Fibroblast of peridontal ligament (primary cell): ENCODE measurements at regions not wholly inside any gene's neighbourhood (a gene's known extent, or its start where the extent isn't known, plus 50 kb on each side); places are given as distances from the start of the nearest gene placed in this dataset.

ENCODE experiments used
- DNase-seq: peaks from one replicate; pipeline ENCODE4 v3.0.0-alpha.2; 2010; ENCODE audit errors: extremely low read depth

DNA sequence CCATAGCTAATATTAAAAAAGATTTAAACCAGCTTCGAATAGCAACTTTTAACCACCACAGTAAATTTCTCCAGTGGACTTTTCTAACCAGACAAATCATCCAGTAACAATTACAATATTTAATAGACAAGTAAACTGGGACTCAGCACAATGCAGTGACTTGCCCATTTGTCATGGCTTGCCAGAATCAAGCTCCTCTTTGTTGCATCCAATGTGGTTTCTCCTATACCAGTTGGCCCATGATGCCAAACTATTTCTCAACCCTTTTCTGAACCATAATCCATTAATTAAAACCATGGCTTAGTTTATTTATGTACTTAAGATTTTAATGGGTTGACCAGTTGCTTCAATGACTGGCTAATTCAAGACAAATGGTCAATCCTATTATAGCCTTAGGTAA lies 64.4 kb downstream of the DIO2 start:
- DNase-seq = no peak

DNA sequence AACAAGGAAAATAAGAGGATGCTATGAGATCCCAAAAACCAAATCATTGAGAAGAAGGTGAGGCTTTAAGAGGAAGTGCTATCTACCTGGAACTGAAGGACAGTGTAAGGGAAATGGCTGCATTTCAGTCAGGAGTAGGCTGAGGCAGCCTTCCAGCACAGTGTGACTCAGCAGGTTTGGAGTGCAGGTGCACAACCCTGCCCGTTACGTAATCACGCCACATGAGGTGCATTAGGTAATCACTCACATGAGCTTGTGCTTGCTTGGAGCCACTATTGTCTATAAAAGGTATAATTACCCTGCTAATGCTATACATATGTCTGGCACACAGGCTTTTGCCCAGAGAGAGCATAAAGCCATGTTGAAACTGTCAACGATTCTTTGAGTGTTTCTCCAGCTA lies 74.9 kb downstream of the DIO2 start:
- no peak for DNase-seq

DNA sequence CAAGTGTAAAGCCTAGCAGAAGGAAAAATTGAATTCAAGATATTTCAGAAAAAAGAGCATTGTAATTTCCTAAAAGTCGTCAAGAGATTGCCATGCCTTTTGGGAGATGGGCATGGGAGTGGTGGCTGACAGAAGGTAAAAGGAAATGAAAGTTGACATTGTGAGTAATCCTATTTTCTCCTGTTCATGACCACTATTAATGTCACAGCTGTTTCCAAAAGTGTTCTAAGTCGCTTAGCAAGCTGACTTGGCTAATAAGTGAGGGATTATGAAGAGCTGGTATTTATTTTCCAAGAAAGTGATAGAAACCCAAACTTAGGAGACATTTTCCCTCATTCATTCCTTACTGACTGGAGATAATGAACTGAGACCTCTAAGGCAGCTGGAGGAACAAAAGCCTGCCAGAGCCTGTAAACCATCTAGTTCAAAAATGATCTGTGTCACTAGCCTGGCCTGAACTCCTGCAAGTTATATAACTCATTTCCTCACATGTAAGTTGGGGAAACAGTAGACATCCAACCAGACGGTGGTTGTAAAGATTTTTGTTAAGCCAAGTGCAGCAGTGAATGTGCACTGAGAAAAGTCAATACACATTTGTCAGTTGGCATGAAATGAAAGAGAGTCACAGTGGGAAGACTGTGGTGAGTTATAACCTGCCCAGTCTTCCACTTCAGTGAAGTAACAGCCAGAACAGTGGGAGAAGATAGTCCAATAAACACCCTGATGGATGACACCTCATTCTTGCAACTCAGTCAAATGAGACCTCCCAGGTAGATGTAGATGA lies 75.8 kb downstream of the DIO2 start:
- no peak for DNase-seq

DNA sequence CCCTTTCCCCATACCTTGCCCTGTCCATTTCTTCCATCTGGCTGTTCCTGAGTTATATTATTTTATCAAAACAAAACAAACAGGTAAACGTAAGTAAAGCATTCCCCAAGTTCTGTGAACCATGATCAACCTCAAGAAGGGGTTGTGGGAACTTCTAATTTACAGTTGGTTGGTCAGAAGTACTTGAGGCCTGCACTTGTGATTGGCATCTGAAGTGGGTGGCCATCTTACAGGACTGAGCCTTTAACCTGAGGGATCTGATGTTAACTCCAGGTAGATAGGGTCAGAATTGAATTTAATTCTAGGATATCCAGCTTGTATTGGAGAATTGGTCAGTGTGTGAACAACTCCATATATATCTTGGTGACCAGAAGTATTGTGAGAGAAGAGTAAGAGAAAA lies 77.0 kb downstream of the DIO2 start:
- DNase-seq = no peak

DNA sequence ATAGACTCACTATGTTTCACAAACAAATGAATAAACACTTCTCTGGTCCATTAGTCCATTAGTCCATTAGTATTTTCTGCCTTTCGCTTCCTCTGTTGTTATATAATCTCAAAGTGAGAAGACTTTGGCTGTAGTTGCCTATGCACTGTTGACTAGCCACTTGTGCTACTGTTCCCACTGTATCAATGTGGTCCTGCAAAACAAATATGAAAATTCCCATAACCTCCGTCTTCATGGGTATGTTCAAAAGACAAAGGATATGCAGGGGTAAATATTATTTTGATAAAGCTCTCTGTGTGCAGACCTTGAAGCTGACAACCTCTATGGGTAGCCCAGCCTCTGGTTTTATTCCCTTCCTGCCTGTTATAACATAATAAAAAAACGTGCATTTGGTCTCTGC lies 77.8 kb downstream of the DIO2 start:
- DNase-seq = no peak

DNA sequence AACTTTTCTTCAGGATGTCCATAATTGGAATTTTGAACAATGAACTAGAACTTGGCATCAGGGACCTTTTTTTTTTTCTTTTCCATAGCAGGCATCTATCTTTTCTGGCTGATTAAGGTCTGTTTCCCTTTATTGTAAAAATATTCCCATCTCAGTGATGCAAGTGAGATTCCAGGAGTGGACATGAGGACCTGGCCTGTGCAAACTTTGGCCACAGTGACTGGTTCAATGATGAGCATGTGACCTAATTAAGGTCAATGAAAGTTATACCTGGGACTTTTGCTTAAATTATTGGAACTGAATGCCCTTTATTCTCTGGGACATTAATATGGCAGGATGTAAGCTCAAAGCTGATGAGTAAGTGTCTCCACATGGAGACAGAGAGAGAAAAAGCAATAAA lies 83.8 kb downstream of the DIO2 start:
- no peak for DNase-seq

DNA sequence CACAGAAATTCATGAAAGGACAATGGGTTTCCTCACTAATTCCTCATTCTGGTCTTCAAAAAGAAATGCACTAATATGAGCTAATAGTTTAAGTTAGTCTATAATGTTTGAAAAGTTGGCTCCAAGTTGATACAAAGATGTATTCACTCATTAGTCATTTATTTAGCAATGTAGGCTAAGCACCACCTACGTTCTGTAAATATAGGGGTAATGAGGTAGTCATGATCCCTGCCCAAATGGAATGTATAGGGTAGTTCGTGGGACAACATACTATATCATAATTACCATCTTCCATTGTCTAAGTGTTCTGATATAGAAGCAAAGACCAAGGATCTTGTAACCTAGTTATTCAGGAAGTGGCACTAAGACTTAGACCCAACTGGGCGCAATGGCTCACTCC lies 86.5 kb downstream of the DIO2 start:
- no peak for DNase-seq

DNA sequence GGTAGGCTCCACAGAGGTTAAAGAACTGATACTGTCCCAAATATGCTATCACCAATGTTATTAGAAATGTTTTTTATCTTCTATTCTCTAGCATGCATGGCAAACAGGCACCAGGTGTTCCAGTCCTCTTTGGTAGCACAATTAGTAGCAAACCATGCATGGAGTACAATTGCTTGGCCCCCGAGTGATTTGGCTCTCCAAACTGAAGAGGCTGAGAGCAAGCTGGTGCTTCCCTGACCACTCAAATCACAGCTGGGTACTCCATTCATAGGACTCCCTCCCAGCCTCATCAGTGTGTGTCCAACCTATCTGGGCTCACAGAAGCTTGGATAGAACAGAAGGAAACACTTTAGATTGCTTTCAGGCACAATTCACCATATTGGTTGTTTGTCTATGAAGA lies 93.4 kb downstream of the DIO2 start:
- no peak for DNase-seq

DNA sequence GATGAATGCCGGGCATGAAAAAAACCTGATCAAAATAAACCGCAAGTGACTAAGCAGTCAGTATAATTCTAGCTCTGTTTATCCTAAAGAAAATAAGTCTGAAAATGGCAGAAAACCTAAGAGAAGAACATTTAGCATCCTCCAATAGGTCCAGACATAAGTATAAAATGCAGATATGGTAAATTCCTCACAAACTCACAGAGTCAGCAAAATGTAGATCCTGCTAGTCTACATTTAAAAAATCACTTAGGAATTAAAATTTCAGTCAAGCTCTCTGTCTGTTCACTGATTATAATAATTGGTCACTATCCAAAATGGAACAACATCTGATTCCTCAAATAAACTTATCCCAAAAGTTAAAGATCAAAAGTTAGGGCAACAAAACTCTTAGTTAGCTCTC lies 95.1 kb downstream of the DIO2 start:
- DNase-seq = no peak

DNA sequence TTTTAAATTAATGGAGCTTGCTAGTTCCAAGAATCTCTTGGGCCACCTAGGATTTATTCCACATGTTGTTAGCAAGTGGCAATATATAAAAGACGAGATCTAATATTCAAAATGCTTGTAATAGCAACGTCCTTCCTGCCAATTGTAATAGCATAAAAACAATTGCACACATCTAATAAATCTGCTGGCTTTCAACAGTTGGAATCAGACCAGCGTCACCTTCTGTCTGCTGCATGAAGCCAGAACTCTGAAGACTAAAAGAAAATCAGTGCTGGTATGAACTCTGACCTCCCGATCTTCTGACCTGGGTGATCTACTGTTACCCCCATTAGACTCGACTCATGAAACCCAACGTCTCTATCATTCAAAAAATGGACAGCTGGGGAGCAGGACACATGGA lies 100.6 kb downstream of the DIO2 start:
- no peak for DNase-seq

DNA sequence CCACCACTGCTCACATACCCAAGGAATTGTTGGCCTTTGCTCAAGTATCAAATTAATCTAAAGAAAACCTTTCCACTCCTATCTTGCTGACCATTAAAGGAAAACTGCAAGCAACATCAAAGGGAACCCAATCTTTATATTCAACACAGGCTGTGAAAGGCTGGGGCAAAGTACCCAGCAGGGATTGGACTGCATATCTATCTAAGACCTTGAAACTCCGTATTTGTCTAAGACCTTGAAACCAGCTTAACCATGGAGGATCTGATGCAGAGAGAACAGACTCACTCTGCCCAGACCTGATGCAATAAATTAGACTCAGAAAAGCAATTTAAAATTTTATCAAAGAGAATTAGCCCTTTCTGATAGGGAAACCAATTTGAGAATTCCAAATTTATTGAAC lies 102.2 kb downstream of the DIO2 start:
- no peak for DNase-seq

DNA sequence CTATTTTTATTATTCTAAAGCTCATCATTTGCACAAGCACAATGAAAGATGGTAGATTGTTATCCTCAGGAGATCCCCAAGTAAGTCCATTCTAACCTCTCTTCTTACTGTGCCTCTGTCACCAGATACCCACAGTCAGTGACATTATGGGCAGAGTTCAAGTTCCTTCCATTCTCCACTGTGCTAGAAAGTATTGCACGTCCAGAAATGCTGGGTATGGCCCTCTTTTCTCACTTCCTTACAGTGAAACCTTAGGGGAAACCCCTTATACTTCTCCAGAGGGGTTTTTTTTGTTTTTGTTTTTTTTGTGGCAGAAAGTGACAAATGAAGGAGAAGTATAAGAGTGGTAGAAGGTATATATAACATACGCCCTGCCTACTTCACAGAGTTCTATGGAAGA lies 102.9 kb downstream of the DIO2 start:
- DNase-seq = no peak

DNA sequence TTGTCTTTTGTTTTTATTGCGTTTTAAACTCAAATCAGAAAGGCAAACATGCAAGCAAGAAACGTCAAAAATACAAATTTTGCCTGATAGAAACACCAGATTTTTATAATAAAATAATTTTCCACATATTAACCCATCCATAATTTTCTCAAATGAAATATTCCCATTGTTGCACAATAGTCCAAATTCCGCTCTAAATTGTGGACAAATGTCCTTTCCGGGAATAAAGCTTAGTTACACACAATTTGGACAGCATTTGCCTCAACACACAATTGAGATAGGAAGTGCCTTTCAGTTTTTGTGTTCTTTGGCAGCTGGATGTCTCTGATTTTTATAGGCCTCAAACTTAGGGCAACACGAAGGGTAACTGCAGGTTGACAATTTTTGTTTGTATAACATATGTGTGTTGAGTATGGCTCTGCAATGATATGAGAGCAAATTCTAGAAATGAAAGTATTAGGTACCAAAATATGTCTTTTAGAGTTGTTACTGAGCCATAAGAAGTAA lies 105.8 kb downstream of the DIO2 start:
- DNase-seq = no peak

DNA sequence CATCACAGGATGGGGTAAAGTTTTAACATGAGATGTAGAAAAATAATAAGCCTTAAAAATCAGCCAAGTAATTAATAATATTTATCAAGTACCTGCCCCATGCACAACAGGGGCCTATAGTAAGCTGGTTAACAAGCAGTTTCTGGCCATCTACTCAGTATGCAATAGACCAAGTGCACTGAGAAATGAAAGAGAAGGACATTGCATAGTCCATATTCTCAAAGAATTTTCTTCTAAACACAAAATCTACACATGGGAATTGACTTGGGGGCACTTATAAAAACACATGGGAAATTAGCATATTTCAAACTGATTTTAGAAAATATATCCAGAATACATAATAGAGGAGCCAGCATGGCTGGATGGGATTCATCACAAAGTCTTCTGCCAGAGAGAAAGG lies 109.5 kb downstream of the DIO2 start:
- DNase-seq = no peak

DNA sequence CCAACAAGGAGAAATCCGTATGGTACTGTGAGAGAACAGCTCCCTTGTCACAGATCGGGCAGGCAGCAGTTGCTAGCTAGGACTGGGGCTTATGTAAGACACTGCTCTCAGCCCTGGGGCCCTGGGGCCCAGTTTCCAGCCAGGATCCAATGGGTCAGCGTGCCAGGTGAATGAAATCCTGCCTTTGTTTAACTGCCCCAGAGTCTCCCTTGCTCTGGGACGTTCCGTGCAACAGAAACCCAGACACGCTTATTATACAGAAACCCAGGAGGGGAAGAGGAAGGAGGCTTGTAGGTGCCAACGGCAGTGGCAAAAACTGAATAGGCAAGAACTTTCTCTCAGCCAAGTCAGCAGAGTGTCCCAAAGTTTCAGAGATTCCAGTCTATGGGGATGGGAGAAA lies 110.6 kb downstream of the DIO2 start:
- DNase-seq = no peak

DNA sequence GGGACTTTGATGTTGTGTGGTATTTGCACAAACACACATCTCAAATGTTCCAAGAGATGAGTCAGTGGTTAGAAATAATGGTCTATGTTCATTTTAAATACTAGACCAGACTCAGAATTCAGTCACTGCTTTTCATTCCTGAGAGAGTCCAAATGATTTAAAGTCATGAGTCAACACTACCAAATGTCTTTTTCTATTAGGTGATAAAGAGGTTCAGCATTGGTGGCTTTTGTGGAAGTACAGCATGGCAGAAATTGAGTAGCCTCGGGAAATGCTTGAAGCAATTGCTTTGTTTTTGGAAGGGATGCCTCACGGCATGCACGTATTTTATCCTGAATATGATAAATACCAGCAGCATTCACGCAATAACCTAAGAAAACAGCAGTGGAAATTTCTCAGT lies 115.7 kb downstream of the DIO2 start:
- no peak for DNase-seq

DNA sequence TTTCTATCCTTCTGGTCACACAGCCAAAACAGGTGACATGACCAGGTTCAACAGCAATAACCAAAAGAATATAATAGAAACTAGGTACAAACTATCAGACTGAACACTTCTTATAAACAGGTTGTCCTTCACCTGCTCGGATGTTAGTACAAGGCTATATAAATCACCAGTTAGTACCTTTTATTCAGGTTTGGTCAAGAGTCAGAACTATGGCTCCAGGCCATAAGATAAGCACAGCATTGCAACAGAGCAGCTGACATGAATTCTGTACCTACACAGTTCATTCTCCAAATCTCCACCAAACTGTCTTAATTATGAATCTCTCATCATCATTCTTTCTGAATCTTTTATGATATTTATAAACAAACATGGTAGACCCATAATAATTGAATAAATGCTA lies 123.9 kb downstream of the DIO2 start:
- no peak for DNase-seq

DNA sequence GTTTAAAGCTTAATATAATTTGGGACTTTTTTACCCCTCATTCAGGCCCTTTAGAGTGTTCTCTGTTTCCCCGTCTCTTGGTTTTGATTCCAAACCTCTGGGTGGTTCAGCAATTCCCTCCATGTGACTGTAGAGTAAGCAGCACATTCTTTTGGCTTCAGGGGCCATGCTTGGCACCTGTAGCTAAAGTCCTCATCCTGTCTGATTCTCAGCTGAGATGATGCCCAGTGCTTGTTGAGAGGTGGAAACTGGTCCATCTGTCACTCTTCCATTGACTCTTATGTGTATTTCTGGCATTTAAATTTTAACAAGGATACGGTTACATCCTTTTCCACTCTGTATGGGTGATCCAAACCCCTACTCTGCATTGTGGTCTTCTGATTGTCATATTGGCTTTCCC lies 127.1 kb downstream of the DIO2 start:
- no peak for DNase-seq

DNA sequence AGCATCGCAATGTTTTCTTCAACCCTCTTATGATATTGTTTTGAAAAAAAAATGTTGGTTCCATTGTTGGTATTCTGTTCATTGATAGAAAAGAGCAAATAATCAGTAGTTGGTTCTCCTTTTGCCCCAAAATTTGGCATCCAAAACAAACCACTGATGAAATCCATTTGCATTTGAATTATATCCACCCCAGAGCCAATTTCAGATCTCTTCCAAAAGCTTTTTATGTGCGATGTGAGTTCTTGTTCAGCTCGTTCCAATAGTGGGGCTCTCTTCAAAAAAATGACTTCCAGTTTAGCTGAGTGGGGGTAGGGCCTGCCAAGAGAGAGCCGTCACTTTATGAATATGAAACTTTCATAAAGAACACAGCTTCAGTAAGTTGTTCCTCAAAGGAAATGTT lies 130.7 kb downstream of the DIO2 start:
- DNase-seq = no peak

DNA sequence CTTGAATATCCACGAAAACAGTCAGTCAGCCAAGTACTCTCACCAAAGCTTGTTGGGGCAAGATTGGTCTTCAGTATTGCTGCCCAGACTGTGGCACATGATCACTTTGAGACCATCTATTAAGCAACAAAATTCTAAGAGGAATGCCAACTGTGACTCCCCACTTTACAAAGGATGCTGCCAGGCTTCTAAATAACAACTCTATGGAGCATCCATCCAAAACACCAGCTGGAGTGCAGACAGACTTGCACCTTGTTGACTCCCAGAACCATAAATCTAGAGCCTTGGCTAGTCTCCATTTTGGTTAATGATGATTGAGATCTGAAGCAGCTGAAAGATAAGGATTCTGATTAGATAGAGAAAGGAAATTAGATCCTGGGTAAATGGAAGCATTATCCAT lies 132.8 kb downstream of the DIO2 start:
- DNase-seq = no peak

DNA sequence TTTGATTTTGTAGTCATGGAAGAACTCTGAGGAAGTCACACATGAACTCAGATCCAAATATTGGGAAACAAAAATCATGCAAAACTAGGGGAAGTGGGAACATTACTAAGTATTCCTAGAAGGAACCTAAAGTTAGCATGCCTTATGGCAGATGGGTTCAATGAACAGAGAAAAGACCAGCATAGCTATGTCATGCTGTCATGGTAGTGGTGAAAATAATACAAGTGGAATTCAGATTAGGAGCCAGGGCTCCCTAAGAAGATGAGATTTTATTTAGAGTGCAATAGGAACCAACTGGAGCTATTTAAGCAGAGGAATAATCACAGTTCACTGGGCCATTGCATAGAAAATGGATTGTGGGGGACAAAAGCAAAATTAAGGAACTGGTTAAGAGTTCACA lies 134.0 kb downstream of the DIO2 start:
- DNase-seq = peak; percentile 43

DNA sequence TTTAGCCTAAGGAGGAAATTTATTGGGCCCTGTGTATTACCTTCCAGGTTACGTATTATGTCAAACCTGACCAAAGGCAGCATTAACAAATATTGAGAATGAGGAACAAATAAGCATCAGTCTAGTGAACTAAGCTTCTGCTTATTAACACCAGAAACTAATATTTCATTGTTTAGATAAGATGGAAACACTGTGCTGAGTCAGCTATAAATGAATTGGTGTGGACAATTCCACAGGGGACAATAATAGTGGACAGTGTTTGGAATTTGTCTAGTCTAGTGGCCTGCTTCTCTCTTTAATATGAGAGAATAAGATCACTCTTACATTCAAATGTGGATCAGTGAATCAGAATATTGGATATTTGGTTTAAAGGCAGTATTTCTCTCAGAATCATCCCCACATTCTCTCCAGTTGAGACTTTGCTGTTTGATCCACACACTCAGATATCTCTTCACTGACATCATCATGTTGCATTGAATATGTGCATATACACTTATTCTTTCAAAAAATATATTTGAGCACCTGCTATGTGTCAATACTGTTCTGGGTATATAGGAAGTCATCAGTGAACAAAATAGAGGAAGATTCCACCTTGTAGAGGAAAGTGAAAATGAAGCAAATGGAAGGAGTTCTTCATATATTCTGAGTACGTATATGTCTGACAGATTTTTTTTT lies 136.3 kb downstream of the DIO2 start:
- DNase-seq = no peak

DNA sequence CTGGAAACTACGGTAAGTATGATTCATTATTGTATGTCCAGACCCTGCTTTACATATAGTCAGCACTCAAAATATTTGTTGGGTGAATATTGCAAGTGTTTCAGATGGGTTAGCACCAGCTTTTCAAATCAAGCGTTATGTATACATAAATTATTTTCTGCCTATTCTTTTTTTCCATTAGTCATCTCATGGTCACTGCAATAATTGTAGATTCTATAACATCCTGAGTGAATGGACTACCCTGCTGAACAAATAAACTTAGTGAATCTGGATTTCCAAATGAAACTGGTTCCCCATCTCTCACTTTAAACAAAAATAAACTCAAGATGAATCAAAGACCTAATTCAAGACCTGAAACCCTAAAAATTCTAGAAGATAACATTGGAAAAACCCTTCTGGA lies 152.3 kb downstream of the DIO2 start:
- peak; percentile 37 for DNase-seq

DNA sequence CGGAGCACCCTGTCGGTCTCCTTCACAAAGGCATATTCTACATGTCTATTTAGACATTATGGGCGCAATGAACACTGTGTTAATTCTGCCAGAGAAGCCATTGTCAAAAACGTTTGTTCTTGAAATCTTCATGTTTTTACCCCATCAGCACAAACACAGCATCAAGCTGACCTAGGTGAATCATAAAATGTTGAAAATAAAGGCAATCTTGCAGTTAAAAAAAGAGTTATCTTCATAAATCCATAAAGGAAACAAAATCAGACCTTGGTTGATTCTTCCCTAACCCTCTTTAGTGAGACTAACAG lies 154.9 kb downstream of the DIO2 start:
- no peak for DNase-seq
